Spinal cord (tissue), 9 donors: ENCODE measurements at regions not wholly inside any gene's neighbourhood (a gene's known extent, or its start where the extent isn't known, plus 50 kb on each side); places are given as distances from the start of the nearest gene placed in this dataset.
"Not testable (repeated sequence)": the region's sequence is repeated elsewhere in the genome, so short reads cannot be mapped to it uniquely, and the experiment has no call there.

Experiments
- DNase-seq, 6 donors: peaks; one replicate each; pipeline versions ENCODE4 v3.0.0 to v3.0.0-alpha.2; 2013 to 2015; ENCODE audit warnings: low spot score in 6 of 6, low read depth in 4 of 6
- H3K27ac ChIP-seq: one replicate; pipeline ENCODE4 v1.5.1; 2013; ENCODE audit warnings: low read depth, low read length, control low read depth
- H3K27me3 ChIP-seq: one replicate; pipeline ENCODE4 v1.6.1; 2013; ENCODE audit warnings: low read length; ENCODE audit not compliant: control insufficient read depth, insufficient read depth
- H3K36me3 ChIP-seq: one replicate; pipeline ENCODE4 v1.6.1; 2013; ENCODE audit warnings: low read length; ENCODE audit not compliant: control insufficient read depth, insufficient read depth
- H3K4me1 ChIP-seq: one replicate; pipeline ENCODE4 v1.6.1; 2013; ENCODE audit warnings: low read length; ENCODE audit not compliant: control insufficient read depth, insufficient read depth
- H3K4me3 ChIP-seq: one replicate; pipeline ENCODE4 v1.5.1; 2013; ENCODE audit warnings: low read depth, low read length, control low read depth
- H3K9me3 ChIP-seq: one replicate; pipeline ENCODE4 v1.6.1; 2013; ENCODE audit warnings: low read length; ENCODE audit not compliant: control insufficient read depth, insufficient read depth
- WGBS: methylation state at CpG from one replicate; pipeline ENCODE4 v1.1.5; 2013; ENCODE audit warnings: missing lambda C conversion rate; ENCODE audit not compliant: insufficient coverage; 5-methylcytosine and 5-hydroxymethylcytosine counted together
- donor health status: healthy.

GRCh38 chr1:96104906-96105305 is 616.7 kb upstream of the PTBP2 start:
- 40% methylated on average over 1 of the region's 3 CpGs for WGBS
- peak in 2 of 6 donors; percentile 80 to 84 for DNase-seq
- Histone ChIP-seq H3K27me3 (no peaks in the 10 kb centered on the region), H3K4me3 (no peak overlapping the region), H3K27ac (no peak overlapping the region), H3K4me1 (no peaks in the 10 kb centered on the region), H3K9me3 (no peaks in the 10 kb centered on the region), H3K36me3 (no peaks in the 10 kb centered on the region)

- no peaks in the 10 kb centered on the region for H3K36me3 ChIP-seq
- peak in 2 of 6 donors; percentile 17 to 84 for DNase-seq
- H3K27ac ChIP-seq: no peak overlapping the region
- no peaks in the 10 kb centered on the region for H3K4me1 ChIP-seq
- H3K4me3 ChIP-seq: no peak overlapping the region
- WGBS: 15% methylated on average over 2 of the region's 6 CpGs
- no peaks in the 10 kb centered on the region for H3K9me3 ChIP-seq
- no peaks in the 10 kb centered on the region for H3K27me3 ChIP-seq
Measured at GRCh38 chr1:96116731-96117130, 604.9 kb upstream of the PTBP2 start.

- Histone ChIP-seq H3K27ac (no peak overlapping the region), H3K36me3 (no peaks in the 10 kb centered on the region), H3K4me3 (no peak overlapping the region), H3K9me3 (no peaks in the 10 kb centered on the region), H3K4me1 (no peaks in the 10 kb centered on the region), H3K27me3 (no peaks in the 10 kb centered on the region)
- no peak for DNase-seq
- WGBS: no CpG with 5 or more reads among the region's 2 CpGs
Measured at GRCh38 chr1:96130432-96130831, 591.2 kb upstream of the PTBP2 start.

GRCh38 chr1:96144636-96145035 is 576.9 kb upstream of the PTBP2 start:
- Histone ChIP-seq H3K4me1 (no peaks in the 10 kb centered on the region), H3K9me3 (no peaks in the 10 kb centered on the region), H3K27me3 (no peaks in the 10 kb centered on the region), H3K4me3 (no peak overlapping the region), H3K36me3 (no peaks in the 10 kb centered on the region), H3K27ac (no peak overlapping the region)
- 83% methylated on average over 1 of the region's 3 CpGs for WGBS
- no peak for DNase-seq

GRCh38 chr1:96145492-96145891 is 576.1 kb upstream of the PTBP2 start:
- Histone ChIP-seq H3K27ac (no peak overlapping the region), H3K4me1 (no peaks in the 10 kb centered on the region), H3K36me3 (no peaks in the 10 kb centered on the region), H3K27me3 (no peaks in the 10 kb centered on the region), H3K4me3 (no peak overlapping the region), H3K9me3 (no peaks in the 10 kb centered on the region)
- DNase-seq: no peak

DNA sequence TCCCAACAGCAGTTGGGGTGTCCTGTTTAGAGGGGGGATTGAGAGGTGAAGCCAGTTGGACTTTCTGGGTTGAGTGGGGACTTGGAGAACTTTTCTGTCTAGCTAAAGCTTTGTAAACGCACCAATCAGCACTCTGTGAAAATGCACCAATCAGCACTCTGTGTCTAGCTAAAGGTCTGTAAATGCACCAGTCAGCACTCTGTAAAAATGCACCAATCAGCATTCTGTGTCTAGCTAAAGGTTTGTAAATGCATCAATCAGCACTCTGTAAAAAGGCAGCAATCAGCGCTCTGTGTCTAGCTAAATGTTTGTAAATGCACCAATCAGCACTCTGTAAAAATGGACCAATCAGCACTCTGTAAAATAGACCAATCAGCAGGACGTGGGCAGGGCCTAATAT is 568.6 kb upstream of the PTBP2 start:
- WGBS: 100% methylated on average over 2 of the region's 3 CpGs
- H3K27ac ChIP-seq, H3K27me3 ChIP-seq, H3K36me3 ChIP-seq, H3K4me3 ChIP-seq, H3K4me1 ChIP-seq, DNase-seq: not testable (repeated sequence)
- H3K9me3 ChIP-seq: peaks cover 11% of the 10 kb centered on the region

DNA sequence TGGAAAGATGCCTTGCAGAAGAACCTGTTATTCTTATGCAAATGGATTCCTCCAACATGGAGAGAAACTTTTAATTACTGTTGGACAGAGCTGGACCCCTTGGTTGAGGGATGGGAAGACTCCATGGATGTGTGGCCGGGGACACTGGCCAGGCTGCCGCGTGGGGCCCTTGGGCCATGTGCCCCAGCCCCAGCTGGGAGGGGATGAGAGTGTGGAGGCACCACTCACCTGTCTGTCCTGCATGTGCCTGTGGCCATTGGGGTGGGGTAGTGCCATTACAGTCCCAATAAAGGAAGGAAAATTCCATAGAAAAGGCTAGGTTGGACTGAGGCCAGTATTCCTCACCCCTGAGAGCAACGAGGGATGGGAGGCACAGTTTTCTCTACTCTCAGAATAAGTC is 564.5 kb upstream of the PTBP2 start:
- DNase-seq: no peak
- Histone ChIP-seq H3K9me3 (peaks cover 11% of the 10 kb centered on the region), H3K4me1 (no peaks in the 10 kb centered on the region), H3K4me3 (no peak overlapping the region), H3K27ac (no peak overlapping the region), H3K36me3 (no peaks in the 10 kb centered on the region), H3K27me3 (no peaks in the 10 kb centered on the region)
- 100% methylated on average over 1 of the region's 4 CpGs for WGBS

GRCh38 chr1:96159379-96159778 is 562.2 kb upstream of the PTBP2 start:
- no peaks in the 10 kb centered on the region for H3K36me3 ChIP-seq
- no CpG with 5 or more reads among the region's 2 CpGs for WGBS
- no peak for DNase-seq

DNA sequence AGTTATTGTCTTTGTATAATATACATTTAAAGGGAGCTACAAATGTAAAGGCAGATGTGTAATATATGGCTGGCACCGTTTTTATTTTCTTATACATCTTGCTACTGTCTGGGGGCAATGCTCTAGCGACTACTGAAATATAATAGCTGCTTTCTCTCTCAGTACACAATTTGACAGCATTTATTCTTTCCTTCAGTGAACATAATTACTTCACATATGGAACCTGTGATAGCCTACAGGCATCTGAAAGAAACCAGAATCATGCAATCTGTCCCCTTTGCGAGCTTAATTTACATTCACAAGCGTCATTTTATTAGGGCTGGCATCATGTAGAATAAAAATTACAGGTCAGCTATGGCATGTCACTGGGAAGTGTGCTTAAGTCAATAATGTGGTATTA is 557.5 kb upstream of the PTBP2 start:
- 78% methylated on average over 1 of the region's 4 CpGs for WGBS
- DNase-seq: peak in 2 of 6 donors; percentile 26 to 74
- Histone ChIP-seq H3K4me1 (no peaks in the 10 kb centered on the region), H3K27ac (no peak overlapping the region), H3K36me3 (no peaks in the 10 kb centered on the region), H3K27me3 (no peaks in the 10 kb centered on the region), H3K9me3 (no peaks in the 10 kb centered on the region), H3K4me3 (no peak overlapping the region)

More at GRCh38 chr1:96159379-96159778, 562.2 kb upstream of the PTBP2 start:
- Histone ChIP-seq H3K27me3 (no peaks in the 10 kb centered on the region), H3K4me1 (no peaks in the 10 kb centered on the region), H3K4me3 (no peak overlapping the region), H3K9me3 (peaks cover 6% of the 10 kb centered on the region), H3K27ac (no peak overlapping the region)

DNA sequence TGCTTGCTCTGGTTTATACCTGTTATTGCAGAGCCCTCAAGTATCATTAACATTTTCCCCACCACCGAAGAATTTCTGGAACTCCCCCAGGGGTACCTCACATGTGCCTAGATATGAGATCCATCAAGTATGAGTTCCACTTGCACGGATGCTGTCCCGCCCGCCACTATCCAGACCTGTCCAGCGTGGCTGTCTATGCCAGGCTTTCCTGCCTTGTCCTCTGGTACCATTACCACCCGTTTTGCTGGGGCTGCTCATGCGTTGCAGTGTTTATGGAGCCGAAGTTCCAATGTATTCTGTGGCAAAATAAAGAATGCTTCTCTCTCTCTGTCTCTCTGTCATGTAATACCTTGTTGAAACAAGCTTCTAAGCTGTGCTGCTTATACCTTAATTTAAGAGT is 543.5 kb upstream of the PTBP2 start:
- Histone ChIP-seq H3K27ac (no peak overlapping the region), H3K4me3 (no peak overlapping the region), H3K36me3 (no peaks in the 10 kb centered on the region), H3K9me3 (no peaks in the 10 kb centered on the region), H3K4me1 (no peaks in the 10 kb centered on the region), H3K27me3 (no peaks in the 10 kb centered on the region)
- no peak for DNase-seq
- 99% methylated on average over 8 of the region's 8 CpGs for WGBS
